ENCODE measurements at regions not wholly inside any gene's neighbourhood (a gene's known extent, or its start where the extent isn't known, plus 50 kb on each side); places are given as distances from the start of the nearest gene placed in this dataset.

GRCh38 chr10:4474829-4475228, 351.2 kb upstream of the AKR1E2 start:
- no peak overlapping the region for H2AFZ ChIP-seq
- CTCF ChIA-PET: interaction anchor here (0.7 kb wide), 1 partner anchor 166 kb away, joined by 3 read pairs; no protein-coding TSS in a partner anchor

GRCh38 chr10:4473977-4474376, 352.0 kb upstream of the AKR1E2 start:
- Histone ChIP-seq H3F3A (ENCODE audit: insufficient read depth, low read depth) (no peaks in the 10 kb centered on the region), H3K27ac (no peak overlapping the region), H3K36me3 (ENCODE audit: low read depth) (no peaks in the 10 kb centered on the region), H3K4me3 (no peak overlapping the region), H3K9me3 (ENCODE audit: insufficient read depth, low read depth) (no peaks in the 10 kb centered on the region), H3K9me2 (ENCODE audit: insufficient read depth) (no peaks in the 10 kb centered on the region), H3K4me2 (no peak overlapping the region), H4K20me1 (ENCODE audit: insufficient read depth) (no peaks in the 10 kb centered on the region), H3K79me2 (ENCODE audit: low read depth) (no peaks in the 10 kb centered on the region), H3K4me1 (replicated peaks; ENCODE audit: insufficient read depth) (0 out of 2 replicates have a peak, but pooled peaks cover 9% of the 10 kb centered on the region), H3K27me3 (ENCODE audit: insufficient read depth, low read depth) (no peaks in the 10 kb centered on the region), H2AFZ (no peak overlapping the region)
- DNase-seq: no peak
- intact Hi-C loops (cut with micrococcal nuclease; ENCODE audit: unreplicated experiment): loop anchor here (10.0 kb wide), 1 partner anchor 181 kb away; no protein-coding TSS in a partner anchor
- BruUV-seq (replicated peaks): no TSS peak
- POLR2A ChIA-PET (ENCODE audit: unreplicated experiment): interaction anchor here (0.6 kb wide), 1 partner anchor 76 kb away, joined by 7 read pairs; no protein-coding TSS in a partner anchor
- CTCF ChIA-PET: interaction anchor here (0.7 kb wide), 1 partner anchor 167 kb away, joined by 3 read pairs; no protein-coding TSS in a partner anchor
- no peak for TF ChIP-seq CTCF (conservative IDR thresholded peaks at IDR 0.05)
- no peak for TF ChIP-seq EZH2 (IDR thresholded peaks at IDR 0.05; ENCODE audit: low read depth)

More at GRCh38 chr10:4474829-4475228, 351.2 kb upstream of the AKR1E2 start:
- Histone ChIP-seq H3F3A (ENCODE audit: insufficient read depth, low read depth) (no peaks in the 10 kb centered on the region), H3K79me2 (ENCODE audit: low read depth) (no peaks in the 10 kb centered on the region), H3K4me3 (no peak overlapping the region), H4K20me1 (ENCODE audit: insufficient read depth) (no peaks in the 10 kb centered on the region), H3K36me3 (ENCODE audit: low read depth) (no peaks in the 10 kb centered on the region), H3K4me1 (replicated peaks; ENCODE audit: insufficient read depth) (0 out of 2 replicates have a peak, but pooled peaks cover 8% of the 10 kb centered on the region), H3K9me3 (ENCODE audit: insufficient read depth, low read depth) (no peaks in the 10 kb centered on the region), H3K27ac (no peak overlapping the region), H3K4me2 (no peak overlapping the region; the same call in 1 of the 2 replicates), H3K27me3 (ENCODE audit: insufficient read depth, low read depth) (no peaks in the 10 kb centered on the region), H3K9me2 (ENCODE audit: insufficient read depth) (no peaks in the 10 kb centered on the region)
- BruUV-seq (replicated peaks): no TSS peak
- DNase-seq: peak; percentile 29 to 41
- TF ChIP-seq CTCF (conservative IDR thresholded peaks at IDR 0.05) (no peak), EZH2 (IDR thresholded peaks at IDR 0.05; ENCODE audit: low read depth) (no peak)
- POLR2A ChIA-PET (ENCODE audit: unreplicated experiment): no interaction called here
- intact Hi-C loops (cut with micrococcal nuclease; ENCODE audit: unreplicated experiment): loop anchor here (10.0 kb wide), 1 partner anchor 180 kb away; no protein-coding TSS in a partner anchor

- no TSS peak for BruUV-seq (replicated peaks)
- POLR2A ChIA-PET (ENCODE audit: unreplicated experiment): no interaction called here
Measured at GRCh38 chr10:4472190-4472904, 353.7 kb upstream of the AKR1E2 start.

More at GRCh38 chr10:4472190-4472904, 353.7 kb upstream of the AKR1E2 start:
- CTCF ChIA-PET: no interaction called here
- no peaks in the 10 kb centered on the region for H3K79me2 ChIP-seq (ENCODE audit: low read depth)
- H4K20me1 ChIP-seq (ENCODE audit: insufficient read depth): no peaks in the 10 kb centered on the region
- H3K9me3 ChIP-seq (ENCODE audit: insufficient read depth, low read depth): no peaks in the 10 kb centered on the region
- no peak for DNase-seq
- no peaks in the 10 kb centered on the region for H3K36me3 ChIP-seq (ENCODE audit: low read depth)
- no peak overlapping the region for H3K4me3 ChIP-seq
- H3K27ac ChIP-seq: no peak overlapping the region
- TF ChIP-seq EZH2 (IDR thresholded peaks at IDR 0.05; ENCODE audit: low read depth): no peak
- no peak for TF ChIP-seq CTCF (conservative IDR thresholded peaks at IDR 0.05)
- intact Hi-C loops (cut with micrococcal nuclease; ENCODE audit: unreplicated experiment): loop anchor here (10.0 kb wide), 1 partner anchor 182 kb away; no protein-coding TSS in a partner anchor
- no peak overlapping the region for H2AFZ ChIP-seq
- H3K9me2 ChIP-seq (ENCODE audit: insufficient read depth): no peaks in the 10 kb centered on the region
- H3K4me1 ChIP-seq (replicated peaks; ENCODE audit: insufficient read depth): 0 out of 2 replicates have a peak, but pooled peaks cover 9% of the 10 kb centered on the region
- H3K4me2 ChIP-seq: no peak overlapping the region
- no peaks in the 10 kb centered on the region for H3F3A ChIP-seq (ENCODE audit: insufficient read depth, low read depth)
- no peaks in the 10 kb centered on the region for H3K27me3 ChIP-seq (ENCODE audit: insufficient read depth, low read depth)
